GM19438 (cell line): ENCODE measurements at regions not wholly inside any gene's neighbourhood (a gene's known extent, or its start where the extent isn't known, plus 50 kb on each side); places are given as distances from the start of the nearest gene placed in this dataset.

Source experiments
- ATAC-seq: cut with Tn5 transposase; IDR thresholded peaks from one replicate; pipeline ENCODE4 v1.9.1; 2021; ENCODE audit warnings: low read depth; ENCODE audit not compliant: unreplicated experiment

DNA sequence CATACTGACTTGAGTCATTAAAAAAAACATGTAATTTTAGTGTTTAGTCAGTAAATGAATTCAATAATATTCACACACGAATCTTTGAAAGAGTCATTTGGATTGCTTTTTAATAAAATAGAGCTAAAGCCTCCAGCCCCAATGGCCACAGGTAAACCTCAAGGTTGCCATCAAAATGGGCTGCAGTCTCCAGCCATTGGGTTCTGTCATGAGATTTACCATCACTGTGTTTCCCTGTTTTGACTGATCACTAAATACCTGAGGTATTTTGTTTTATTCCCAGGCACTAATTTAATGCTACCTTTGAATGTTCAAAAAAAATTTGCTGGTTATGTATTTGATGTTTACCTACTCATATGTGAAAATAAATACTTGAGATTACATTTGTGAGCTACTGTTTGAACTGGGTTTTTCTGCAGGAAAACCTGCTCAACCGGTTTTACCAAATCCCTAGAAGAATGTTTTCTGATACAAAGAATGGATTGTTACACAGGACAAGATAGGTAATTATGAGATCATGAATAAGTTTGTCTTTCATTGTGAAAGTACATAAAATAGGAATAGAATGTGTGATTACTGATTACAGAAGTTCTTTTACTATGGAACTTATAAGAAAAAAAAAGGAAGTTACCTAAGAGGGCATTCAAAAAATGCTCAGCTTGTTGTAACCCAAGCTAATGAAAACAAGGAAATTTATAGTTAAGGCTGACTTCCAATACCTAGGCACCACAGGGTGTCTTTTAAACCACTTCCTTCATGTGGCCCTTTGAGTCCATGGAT, 391.3 kb downstream of the EFNB2 start:
- no peak for ATAC-seq

DNA sequence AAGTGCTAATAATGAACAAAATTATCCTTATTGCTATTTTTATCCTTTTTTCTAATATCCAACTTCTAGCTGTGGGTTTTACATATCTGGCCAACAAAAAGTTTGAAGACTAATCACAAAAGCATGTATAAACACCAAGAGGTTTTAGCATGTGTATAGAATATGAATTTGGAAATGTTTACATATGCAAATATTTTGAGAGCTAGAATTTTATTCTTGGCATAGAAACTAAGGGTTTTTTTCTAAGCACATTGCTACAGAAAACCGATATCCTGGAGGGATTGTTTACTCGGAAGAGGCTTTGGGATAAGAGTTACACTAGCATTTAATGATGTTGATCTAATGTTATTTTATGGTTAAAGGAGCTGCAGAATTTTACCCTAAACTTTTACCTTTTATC, 392.1 kb downstream of the EFNB2 start:
- no peak for ATAC-seq

DNA sequence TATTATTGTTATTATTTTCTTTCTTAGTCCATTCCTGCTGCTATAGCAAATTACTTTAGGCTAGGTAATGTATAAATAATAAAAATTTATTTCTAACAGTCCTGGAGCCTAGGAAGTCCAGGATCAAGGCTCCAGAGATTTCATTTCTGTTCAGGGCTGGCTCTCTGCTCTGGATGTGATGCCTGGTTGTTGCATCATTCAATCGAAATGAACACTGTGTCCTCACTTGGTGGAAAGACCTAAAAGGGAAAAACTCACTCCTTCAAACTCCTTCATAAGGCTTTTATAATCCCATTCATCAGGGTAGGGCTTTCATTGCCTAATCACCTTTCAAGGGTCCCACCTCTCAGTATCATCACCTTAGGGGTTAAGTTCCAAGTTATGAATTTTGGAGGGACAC, 395.0 kb downstream of the EFNB2 start:
- no peak for ATAC-seq

DNA sequence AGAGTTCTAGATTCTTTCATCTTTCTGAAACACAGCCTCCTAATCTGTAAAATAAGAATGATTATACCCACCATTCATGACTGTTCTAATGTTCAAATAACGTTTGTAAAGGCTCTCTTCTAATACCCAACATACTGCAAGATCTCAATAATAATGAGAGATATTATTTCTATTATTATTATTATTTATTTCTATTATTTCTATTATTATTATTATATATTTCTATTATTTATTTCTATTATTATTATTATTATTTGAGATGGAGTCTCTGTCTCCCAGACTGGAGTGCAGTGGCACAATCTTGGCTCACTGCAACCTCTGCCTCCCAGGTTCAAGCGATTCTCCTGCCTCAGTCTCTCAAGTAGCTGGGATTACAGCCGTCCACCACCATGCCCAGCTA, 395.5 kb downstream of the EFNB2 start:
- ATAC-seq = no peak

DNA sequence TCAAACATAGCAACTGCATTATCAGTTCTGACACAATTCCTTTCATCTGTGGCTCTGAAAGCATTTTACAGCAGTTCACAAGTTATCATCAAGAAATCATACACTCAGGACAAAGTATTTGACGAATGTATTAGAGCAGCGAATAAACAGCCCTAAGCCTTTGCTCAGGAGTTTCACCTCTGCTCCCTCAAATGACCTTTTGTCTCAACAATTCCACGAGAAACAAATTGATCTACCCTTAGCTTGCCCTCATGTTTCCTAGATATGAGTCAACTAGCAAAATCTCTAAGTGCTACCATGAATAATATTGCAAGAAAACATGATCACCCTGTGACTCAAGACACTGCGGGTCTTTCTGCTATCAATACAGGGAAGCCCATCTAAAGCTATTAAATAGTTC, 396.1 kb downstream of the EFNB2 start:
- ATAC-seq = no peak

DNA sequence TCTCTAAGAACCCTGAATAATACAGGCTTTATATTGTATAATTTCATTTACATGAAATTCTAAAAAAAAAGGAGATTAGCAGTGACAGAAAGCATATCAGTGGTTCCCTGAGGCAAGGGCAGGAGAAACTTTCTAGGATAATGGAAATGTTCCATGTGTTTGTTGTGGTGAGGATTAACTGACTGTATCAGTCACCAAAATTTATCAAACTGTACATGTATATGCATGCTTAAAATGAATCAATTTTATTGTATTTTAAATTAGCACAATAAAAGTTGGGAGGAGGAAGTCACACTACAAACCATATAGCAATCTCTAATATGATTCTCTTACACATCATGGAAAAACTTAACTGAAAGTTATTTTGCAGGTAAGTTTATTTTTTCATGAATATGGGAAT, 396.8 kb downstream of the EFNB2 start:
- ATAC-seq = no peak

- ATAC-seq = no peak
These were observed 402.4 kb downstream of the EFNB2 start for GRCh38 chr13:106133025-106133424.

- ATAC-seq = no peak
These were observed 403.2 kb downstream of the EFNB2 start for GRCh38 chr13:106132216-106132615.

DNA sequence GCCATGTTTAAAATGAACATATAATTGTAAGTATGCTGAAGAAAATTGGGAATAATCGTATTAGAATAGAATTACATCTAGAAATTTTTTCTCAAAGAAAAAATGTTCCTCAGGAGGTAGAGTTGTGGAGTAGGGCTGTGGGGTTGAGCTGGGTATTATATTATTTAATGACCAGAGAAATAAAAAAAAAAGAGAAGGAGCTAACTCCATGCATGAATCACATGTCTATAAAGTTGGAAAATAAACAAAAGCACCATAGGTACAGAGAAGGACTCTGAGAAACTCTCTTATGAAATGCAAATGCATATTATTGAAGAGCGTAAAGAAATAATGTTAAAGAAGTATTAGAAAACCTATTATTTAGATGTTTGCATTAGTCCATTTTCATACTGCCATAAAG, 405.5 kb downstream of the EFNB2 start:
- ATAC-seq = no peak

GRCh38 chr13:106129273-106129672, 406.2 kb downstream of the EFNB2 start:
- no peak for ATAC-seq

DNA sequence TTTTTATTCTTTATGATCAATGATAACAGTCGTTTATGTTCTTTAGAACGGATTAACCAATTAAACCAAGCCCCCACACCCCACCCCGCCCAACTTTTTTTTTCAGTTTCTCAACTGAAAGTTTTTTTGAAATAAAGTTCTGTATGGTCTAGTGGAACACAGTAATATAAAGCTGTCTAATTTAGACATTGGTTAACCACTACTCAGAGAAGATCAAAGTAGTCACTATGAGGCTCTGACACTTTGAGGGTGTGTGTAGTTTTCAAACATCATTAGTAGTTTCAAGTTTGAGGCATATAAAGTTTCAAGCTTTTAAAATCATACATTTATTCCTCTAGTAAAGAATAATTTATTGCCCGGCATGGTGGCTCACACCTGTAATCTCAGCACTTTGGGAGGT, 413.2 kb downstream of the EFNB2 start:
- ATAC-seq = no peak

DNA sequence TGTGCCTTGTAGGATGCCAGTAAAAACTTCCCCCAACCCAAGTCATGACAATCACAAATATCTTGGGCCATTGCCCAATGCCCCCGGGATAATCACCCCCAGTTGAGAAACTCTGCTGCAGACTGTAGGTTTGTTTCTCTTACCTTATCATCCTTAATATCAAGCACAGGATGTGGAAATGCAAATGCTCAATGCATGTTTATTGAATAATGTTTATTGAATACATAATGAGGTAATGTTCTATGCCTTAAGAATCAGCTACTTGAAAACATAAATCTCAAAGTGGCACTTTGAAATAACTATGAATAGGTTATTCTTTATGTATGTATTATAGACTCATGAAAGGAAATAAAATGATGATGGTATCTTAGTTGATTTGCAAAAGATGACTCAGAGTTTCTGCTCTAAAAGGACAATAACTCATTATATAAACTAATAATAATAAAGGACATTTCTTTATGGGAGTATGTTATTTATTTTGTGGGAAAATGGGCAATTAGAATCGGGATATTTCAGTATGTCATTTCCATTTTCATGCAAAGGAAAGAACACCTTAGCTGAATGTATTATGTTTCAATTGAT, 414.2 kb downstream of the EFNB2 start:
- ATAC-seq = no peak

DNA sequence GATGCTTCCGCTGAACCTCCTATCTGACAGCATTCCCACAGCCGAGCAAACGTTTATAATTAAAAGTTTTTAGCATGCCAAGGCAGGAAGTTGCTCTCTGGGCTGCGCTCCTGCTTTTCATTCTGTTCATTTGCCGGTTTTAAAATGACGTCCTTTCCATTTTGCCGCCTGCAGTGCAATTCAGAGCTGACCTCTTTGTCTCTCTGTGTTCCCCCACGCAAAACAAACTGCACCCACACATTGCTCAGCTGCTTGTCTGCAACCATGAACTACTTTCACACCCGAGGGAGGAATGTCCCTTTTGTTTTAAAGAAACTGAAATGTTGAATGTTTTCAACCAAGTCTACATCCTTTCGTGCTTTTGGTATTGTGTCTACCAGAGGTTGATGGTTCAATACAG, 416.5 kb downstream of the EFNB2 start:
- no peak for ATAC-seq

DNA sequence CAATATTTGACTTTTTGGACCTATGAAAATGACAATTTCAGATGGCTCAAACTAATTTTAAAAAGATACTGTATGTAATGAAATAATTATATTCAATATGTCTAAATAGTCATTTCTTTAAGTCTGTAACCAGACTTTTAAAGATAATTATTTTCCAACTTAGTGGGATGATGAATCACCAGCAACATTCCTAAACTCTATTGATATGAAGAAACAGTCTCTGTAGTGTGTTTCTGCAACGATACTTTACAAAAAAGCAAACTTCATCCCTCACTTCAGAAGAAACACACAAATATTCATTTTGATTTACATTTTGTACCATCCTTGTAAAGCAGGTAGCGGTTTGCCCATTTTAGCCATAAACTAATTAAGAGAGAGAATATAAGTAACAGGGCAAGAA, 417.4 kb downstream of the EFNB2 start:
- no peak for ATAC-seq

- ATAC-seq = no peak
These were observed 417.8 kb downstream of the EFNB2 start for GRCh38 chr13:106117640-106118039.

DNA sequence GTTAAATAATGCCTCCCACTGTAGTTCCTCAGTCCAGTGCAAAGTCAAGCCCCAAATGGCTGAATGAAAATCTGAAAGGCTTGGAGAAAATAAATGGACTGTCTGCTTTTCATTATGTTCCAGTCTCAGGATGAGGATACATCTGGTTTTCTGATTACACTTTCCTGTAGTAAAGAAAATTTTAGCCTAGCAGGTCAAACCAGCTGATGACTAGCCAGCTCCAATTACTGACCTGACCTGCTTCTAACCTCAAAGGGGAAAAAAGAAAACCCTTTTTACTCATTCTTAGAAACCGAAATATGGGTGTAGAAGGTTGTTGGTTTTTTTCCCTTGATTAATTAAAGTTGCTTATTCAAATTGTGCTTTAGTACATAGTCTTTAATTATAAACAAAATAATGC, 418.4 kb downstream of the EFNB2 start:
- ATAC-seq = no peak

DNA sequence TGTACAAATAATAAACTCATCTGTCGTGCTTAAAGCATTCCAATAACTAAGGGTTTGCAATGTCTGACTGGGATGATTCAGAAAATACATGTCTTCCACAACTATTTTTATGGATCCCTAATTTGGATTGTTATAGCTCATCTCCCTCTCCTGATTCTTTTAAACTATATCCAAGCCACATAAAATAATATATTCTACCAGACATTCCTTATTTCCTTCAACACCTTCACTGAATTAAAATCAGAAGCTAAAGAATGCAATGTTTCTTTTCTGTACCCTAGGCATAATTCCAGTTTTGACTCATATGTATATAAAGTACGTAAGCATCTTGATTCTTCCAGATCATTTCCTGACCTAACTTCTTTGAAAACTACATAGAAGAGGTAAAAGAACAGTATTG, 420.4 kb downstream of the EFNB2 start:
- no peak for ATAC-seq

DNA sequence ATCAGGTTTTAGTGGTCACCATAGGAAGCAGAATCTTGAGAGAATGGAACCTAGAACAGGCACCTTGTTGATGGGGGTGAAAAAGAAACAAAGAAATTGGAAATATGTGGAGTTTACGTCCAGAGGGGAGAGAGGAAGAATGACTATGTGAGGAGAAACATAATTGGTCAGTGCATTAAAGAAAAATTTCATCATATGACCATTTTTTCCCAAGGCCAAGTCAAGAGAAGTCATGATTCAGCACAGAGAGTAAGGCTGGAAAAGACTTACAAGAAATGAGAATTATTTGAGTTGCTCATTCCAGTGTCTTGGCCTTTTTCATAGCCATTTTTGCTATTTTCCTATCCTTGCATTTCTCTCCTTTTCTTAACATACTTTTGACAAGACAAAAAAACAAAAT, 421.7 kb downstream of the EFNB2 start:
- ATAC-seq = no peak

- ATAC-seq = no peak
These were observed 423.3 kb downstream of the EFNB2 start for GRCh38 chr13:106112191-106112590.

- ATAC-seq = no peak
These were observed 425.1 kb downstream of the EFNB2 start for GRCh38 chr13:106110241-106110855.

GRCh38 chr13:106109391-106109791, 426.1 kb downstream of the EFNB2 start:
- no peak for ATAC-seq

- no peak for ATAC-seq
These were observed 427.1 kb downstream of the EFNB2 start for GRCh38 chr13:106108346-106108745.
